GM18517 (cell line): ENCODE measurements at regions not wholly inside any gene's neighbourhood (a gene's known extent, or its start where the extent isn't known, plus 50 kb on each side); places are given as distances from the start of the nearest gene placed in this dataset.
"Not testable (repeated sequence)": the region's sequence is repeated elsewhere in the genome, so short reads cannot be mapped to it uniquely, and the experiment has no call there.

Experiments
- ATAC-seq: cut with Tn5 transposase; IDR thresholded peaks from one replicate; pipeline ENCODE4 v1.9.1; 2021; ENCODE audit warnings: mild to moderate bottlenecking, moderate library complexity; ENCODE audit not compliant: unreplicated experiment

DNA sequence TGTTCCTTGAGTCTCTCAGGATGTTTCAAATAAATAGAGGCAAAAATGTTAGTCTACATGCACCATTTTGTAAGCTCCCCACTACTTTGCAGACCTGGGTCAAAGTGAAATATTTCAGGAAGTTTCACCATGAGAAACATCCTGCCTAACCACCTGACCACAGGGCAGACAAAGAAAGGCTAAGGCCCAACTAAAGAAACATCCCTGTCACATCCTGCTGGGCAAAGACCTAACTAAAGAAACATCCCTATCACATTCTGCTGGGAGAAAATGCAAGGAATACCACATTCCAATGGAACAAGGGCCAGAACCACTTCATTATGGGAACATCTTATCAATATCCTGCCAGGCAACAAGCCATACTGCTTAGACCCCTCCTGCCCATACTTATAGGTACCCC is 1303.4 kb downstream of the TECRL start:
- ATAC-seq: no peak

DNA sequence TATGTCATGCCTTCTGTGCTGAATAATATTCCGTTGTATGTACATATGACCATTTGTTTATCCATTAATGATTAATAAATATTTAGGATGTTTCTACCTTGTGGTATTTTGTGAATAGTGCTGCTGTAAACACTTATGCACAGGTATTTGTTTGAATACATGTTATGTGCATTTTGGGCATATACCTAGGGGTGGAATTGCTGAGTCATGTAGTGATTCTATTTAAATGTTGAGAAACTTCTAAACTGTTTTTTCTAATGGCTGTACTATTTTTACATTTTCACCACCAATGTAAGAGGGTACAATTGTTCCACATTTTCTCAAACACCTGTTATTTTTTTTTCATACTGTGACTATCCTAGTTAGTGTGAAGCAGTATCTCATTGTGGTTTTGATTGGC is 1318.6 kb downstream of the TECRL start:
- no peak for ATAC-seq

DNA sequence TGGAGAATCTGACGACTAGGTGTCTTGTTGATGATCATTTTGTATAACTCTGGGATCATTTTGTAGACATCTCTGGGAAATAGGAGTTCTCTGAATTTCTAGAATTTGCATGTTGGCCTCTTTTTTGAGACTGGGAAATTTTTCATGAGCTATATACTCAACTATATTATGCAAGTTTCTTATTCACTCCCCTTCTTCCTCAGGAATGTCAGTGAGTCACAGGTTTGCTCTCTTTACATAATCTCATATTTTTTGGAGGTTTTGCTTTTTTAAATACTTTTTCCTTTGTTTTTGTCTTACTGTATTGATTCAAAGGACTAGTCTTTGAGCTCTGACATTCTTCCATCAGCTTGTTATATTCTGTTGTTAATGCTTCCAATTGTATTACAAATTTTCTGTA is 1324.2 kb downstream of the TECRL start:
- no peak for ATAC-seq

DNA sequence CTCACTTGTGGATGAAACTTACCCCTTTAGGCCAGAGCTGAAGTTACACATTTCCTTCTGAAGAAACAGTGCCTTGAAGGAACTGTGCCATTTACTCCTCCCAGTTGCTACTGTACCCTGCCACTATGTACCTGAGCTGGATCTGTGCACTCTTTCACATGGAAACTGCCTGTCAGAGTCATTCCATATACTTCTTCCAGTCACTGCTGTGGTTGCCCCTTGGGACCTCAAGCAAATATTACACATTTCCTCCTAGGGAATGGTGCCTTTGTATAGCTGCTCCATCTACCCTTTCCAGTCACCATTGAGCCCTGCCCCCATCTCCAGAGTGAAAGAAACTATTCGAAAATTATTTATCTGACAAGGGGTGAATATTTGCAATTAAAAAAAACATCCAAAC is 1328.3 kb downstream of the TECRL start:
- ATAC-seq: no peak

DNA sequence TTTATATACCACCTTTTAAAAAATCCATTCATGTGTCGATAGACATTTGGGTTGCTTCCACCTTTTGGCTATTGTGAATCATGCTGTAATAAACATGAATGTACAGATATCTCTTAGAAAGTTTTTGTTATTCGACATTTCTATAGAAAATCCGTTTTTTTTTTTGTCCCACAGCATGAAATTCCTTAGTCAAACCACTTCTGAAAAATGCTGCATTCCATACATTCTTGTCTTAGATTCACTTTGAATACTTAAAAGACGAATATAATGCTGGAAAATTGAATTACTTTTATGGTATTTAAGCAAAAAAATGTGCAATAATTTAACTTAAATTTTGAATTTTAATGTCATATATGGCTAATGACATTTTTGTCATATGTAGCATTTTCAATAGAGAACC is 1345.5 kb downstream of the TECRL start:
- no peak for ATAC-seq

DNA sequence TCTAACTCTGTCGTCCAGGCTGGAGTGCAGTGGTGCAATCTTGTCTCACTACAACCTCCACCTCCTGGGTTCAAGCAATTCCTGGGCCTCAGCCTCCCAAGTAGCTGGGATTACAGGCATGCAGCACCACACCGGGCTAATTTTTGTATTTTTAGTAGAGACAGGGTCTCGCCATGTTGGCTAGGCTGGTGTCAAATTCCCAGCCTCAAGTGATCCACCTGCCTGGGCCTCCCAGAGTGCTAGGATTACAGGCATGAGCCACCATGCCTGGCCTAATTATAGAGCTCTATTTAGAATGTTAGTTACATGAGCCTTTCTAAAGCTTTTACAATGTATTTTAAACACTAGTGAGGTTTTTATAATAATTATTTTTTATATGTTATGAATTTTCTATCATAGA is 1346.4 kb downstream of the TECRL start:
- not testable (repeated sequence) for ATAC-seq

DNA sequence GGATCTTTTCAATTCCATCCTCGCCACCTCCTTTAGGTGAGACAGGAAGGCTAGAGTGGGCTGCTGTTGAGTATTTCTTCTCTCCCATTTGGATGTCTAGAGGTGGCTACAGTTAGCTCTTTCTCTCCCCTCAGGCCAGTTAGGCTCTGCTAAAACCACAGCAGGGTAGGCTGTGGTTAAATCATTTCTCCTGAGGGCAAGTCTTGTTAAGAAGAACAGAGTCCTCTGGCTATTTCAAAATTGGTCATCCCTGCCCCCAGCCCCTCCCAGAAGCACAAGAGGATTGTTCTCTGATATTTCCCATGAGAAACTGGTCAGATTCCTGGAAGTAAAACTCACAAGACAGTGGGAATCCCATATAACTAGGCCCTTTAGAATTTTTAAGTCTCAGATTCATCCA is 1359.5 kb downstream of the TECRL start:
- no peak for ATAC-seq

DNA sequence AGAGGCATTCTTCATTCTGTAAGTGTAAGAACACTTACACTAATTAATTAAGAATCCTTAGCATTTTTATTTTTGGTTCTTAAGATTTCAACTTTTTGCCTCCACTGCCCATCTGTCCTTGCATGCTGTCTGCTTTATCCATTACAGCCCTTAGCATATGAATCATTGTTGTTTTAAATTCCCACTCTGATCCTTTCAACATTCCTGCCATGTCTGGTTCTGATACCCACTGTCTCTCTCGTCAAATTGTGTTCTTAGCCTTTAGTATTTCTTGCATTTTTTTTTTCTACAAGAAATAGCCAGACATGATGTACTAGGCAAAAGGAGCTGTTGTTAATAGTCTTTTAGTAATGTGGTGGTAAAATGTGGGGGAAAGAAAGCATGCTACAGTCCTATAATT is 1360.0 kb downstream of the TECRL start:
- ATAC-seq: no peak

DNA sequence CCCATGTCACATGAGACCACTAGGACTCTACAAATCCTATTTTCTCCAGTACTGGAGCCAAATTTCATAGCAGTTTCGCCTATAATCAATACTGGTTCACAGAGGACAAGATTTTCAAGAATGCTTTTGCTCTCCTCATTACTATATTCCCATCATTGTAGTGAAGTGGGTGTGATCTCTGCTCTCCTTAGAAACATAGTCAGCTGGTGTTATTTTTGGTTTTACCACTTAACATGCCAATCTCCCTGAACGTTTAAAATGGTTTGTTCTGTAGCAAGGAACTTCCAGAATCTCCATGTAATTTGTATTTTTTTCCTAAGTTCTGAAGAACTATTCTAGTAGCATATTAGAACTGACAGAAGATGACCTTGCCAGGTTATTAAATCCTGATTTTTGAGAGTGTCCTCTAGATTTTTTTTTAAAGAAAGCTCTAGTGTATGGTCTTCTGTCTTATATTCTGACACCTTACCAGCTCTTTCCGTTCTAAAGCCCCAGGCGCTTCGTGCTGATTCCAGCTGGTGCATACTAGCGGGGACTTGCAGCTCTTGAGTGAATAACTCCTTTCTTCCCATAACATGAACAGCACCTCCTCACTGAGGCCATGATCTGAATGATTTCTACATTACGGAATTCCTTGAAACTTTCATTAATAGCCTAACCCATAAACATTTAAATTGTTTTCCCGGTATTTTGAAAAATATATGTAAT is 1372.9 kb downstream of the TECRL start:
- no peak for ATAC-seq

DNA sequence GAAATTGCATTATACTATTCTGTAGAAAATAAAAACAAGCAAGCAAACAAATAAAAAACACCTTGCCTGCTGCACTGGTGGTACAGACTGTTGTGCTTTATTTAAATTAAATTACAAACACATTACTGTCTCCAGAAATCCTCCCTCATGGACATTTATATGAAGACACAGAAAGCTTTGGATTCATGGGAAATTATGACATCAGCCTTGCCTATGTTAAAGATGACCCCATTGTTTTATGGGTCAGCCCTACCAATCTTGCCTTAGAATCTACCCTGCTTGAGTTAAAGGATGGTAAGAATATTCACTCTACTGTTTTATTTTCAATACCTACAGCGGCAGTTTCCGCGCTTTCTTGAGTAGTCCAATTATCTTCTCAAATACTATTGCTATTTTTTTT is 1379.9 kb downstream of the TECRL start:
- ATAC-seq: no peak

DNA sequence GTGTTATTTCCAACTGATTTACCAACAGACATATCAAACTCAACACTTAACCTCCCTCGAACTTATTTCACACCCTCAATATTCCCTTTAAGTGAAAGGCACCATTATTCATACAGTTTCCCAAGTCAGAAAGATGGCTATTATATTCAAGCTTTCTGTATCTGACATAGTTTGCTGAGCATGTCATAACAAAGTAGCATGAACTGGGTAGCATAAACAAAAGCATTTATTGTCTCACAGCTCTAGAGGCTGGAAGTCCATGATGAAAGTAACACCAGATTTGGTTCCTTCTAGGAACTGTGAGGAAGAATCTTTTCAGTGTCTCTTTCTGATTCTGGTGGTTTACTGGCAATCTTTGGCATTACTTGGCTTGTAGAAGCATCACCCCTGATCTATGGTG is 1388.6 kb downstream of the TECRL start:
- no peak for ATAC-seq

DNA sequence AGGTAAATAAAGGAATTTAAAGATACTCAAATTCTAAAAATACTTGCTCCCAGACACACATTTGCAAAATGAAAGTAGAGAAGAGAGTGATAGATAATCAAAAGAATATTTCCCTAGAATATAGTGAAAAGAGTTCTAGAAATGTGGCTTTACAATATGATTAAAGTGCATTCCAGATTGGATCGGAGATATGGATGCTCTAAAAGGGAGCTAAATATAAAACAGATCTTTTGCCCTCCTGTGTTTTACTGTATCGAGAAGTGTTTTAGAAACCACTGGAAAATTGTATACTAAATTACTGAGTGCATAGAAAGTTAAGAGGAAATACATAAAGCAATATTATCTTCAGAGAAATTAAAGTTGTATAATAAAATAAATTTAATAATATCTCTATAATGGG is 1392.0 kb downstream of the TECRL start:
- no peak for ATAC-seq

DNA sequence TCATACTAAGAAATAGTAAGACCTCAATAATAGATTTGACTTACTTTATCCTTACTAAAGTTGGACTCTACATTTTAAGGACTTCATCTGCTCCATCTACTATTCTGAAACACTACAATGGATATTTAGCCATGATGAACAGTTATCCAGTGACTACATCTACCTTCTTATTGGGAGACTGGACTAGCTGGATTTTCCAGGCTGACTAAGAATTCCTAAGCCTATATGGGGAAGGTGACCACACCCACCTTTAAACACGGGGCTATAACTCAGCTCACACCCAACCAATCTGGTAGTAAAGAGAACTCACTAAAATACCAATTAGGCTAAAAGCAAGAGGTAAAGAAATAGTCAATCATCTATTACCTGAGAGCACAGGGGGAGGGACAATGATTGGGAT is 1438.4 kb downstream of the TECRL start:
- ATAC-seq: no peak

DNA sequence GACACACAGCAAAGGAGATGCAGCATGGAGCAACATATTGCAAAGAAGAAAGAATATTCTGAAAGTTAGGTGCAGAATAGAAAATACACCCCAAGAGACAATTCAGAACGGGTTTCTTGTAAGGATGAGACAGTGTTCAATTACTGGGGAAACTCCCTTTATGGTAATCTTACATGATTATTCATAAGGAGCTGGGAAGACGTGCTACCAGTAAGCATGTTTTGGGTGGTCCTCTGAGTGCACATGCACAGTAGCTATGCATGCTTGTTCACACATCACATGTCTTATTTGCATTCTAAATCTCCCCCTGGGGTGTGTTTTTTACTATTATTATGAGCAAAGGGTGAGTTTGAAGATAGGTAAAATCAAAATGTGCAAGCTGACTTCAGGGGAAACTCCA is 1448.8 kb downstream of the TECRL start:
- no peak for ATAC-seq

DNA sequence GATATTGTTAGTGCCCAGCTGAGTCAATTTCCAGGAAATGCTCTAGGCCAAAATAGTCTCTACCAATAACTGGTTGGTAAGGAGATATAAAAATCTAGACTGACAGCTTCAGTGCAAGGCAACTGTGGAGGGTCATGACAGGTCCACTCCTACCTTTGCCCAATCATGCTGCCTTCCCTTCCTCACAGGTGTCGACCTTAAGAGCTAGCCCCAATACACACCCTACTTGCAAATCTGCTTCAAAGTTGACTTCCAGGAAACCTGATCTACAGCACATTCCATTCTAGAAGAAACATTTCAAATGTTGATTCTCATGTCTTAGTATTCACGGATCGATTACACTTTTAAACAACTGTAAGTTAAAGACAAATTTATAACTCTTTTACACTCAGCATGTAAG is 1455.5 kb downstream of the TECRL start:
- ATAC-seq: no peak

DNA sequence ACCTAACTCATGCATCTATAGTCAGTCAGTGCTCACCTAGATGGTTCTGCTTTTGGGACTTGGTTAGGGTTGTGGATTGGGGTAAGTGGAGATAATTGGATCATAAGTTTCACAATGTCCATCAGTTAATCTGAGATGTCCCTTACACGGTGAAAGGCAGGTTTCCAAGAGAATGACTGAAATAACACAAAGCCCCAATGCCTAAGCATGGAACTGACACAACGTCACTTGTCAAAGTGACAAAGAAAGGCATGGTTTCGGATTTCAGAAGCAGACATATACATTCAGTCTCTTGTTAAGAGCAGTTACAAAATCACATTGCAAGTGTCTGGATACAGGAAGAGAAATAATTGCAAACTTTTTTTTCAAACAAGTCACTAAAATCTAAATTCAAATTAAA is 1456.9 kb downstream of the TECRL start:
- no peak for ATAC-seq

DNA sequence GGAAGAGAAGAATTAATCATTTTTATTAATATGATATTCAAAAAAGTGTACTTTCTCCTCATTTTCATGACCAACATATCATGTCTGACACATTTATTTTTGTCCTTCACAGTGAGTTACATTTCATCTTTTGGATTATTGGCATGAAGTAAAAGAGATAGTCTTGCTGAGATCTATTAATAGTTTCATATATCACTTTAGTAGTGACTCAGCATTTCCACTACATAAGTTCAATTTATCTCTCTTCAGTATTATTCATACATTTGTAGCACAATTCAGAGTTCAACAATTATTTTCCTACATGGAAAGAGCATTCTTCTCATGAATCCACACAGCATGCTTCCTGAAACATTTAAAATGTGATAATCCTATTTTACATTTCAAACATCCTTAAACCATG is 1461.1 kb downstream of the TECRL start:
- no peak for ATAC-seq

DNA sequence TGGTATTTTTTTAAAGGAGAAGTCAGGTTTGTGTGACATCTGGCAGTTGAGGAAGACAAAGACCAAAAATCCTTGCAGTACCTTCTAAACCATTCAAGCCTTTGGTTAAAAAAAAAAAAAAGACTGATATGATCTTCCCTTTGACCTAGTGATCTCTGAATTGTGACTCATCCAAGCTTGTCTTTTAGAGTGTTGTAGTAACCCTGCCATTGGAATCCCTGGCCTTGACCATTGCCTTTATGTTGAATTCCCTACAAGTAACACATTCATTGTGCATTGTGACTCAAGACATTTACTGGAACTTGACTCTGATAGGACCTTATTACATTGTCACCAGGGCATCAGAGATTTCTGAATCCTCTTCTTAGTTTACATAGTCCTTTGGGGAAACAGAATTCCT is 1469.0 kb downstream of the TECRL start:
- ATAC-seq: no peak

DNA sequence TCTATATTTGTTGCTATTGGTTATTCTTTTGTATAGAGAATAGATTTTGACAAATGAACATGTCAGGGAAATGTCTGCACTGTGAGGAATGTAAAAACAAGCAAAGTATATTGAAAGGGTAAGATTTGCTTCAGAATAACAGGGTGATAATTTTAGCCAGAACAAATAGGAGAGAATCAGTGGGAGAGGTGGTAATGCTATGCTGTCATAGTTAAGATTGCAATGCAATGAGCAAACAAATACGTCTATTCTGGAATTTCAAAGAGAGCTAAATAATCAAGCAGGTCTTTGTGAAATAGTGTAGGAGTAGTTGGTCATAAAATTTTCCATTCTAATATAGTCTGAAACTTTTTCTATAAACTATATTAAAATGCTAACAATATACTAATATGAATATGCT is 1478.4 kb downstream of the TECRL start:
- ATAC-seq: no peak

DNA sequence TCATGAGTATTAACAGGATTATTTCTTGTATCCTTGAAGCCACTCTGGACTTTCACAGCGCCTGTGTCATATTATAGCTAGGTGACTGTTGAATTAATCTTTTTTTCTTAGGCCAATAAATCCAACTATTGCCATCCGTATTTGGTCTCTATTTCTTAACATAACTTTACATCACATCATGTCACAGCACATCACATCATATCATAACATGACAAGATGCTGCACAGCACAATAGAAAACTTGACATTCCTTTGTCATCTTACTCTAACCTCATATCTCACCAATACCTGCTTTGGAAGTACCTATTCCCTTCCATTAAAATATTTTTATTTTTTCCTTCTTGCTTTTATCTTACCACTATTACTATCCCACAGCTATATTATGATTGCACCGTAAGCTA is 1480.8 kb downstream of the TECRL start:
- ATAC-seq: no peak

DNA sequence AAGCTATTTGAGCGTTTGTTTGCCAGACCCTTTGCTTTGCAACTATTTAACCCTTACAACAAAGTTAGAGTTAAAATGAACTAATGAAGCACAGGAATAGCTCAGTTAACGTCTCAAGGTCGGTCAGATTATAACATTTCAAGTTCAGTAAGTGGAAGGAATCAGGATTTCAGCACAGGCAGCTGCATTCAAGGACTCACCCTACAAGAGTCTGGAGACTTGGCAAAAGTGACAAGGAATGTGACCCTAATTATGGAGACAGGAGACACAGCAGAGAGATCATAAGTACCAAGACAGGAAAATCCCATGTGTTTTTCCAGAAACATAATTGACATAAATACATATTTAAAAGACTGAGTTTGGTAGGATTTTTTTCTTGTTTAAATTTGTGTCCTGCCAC is 1481.7 kb downstream of the TECRL start:
- no peak for ATAC-seq

DNA sequence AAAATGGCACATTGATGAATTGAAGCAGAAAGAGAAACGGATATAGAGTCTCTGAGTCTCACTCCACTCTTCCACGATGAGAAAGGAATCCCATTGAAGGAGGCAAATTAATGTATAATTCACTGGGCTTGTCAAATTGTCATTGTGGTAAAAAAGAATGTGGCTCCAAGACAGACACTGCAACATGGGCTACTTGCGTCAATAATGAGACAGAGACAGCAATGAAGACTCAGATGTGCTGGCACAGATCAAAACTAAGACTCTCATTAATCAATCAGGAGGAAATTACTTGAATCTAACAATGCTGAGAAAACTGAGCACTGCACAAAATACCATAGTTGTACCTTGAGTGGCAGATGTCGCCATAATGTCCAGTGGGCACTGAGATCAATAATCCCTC is 1485.5 kb downstream of the TECRL start:
- no peak for ATAC-seq

DNA sequence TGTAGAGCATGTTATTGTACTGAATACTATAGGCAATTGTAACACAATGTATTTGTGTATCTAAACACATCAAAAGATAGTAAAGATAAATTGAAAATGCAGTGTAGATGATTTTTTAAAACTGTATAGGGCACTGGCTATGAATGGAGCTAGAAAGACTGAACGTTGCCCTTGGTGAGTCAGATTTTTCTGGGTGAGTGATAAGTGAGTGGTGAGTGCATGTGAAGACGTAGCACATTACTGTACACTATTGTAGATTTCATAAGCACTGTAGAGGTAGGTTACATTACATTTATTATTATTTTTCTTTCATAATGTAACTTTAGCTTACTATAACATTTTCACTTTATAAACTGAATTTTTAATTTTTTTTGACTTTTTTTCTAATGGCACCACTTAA is 1491.6 kb downstream of the TECRL start:
- no peak for ATAC-seq

DNA sequence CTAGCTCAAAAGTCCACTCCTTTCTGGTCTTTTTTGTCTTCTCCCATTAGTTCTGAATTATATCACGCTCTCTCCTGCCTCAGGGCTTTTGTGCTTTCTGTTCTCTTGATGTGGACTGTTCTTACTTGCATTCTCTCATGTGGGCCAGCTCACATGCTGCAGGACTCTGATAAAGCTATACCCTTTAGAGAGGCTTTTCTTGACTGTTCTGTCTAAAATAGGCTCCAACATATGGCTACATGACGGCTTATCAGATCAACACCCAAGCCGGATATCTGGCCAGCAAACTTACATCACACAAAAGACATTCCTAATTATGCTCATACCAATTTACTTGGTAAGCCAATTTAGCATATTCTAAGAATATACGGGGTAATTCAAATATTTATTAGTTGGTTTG is 1494.5 kb downstream of the TECRL start:
- no peak for ATAC-seq
